ENCODE measurements at regions not wholly inside any gene's neighbourhood (a gene's known extent, or its start where the extent isn't known, plus 50 kb on each side); places are given as distances from the start of the nearest gene placed in this dataset.

- Mint-ChIP-seq H3K36me3 (ENCODE audit: insufficient read depth) (no peaks in the 10 kb centered on the region), H3K27ac (ENCODE audit: low read depth) (no peak overlapping the region), H3K9me3 (no peaks in the 10 kb centered on the region), H3K4me3 (no peak overlapping the region), H3K4me1 (no peaks in the 10 kb centered on the region), H3K27me3 (peaks cover 48% of the 10 kb centered on the region)
- no peak for ATAC-seq (replicated peaks; ENCODE audit: extremely low read depth, poor library complexity, severe bottlenecking)
- DNase-seq (ENCODE audit: low spot score in 2 of 2): no peak
Measured at GRCh38 chr2:126826491-126826890, 72.2 kb upstream of the TEX51 start.

DNA sequence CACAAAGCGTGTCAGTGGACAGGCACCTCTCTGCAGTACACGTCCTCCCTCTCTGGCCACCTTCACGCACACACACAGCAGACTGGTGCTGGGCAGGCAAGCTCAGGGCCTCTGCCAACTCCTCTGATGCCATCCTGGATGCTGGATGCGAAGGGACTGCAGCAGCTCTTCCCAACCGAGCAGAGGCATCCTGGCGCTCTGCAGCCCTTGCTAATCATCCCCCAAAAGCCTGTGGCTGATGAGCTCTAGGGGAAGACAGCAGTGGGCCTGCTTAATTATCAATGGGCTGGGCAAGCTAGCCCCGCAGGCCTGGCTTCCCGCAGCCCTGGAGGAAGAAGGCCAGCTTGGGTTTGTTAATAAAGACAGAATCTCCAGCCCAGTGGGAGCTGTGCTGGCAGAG, 71.3 kb upstream of the TEX51 start:
- Mint-ChIP-seq H3K4me1 (no peaks in the 10 kb centered on the region), H3K36me3 (ENCODE audit: insufficient read depth) (no peaks in the 10 kb centered on the region), H3K9me3 (no peaks in the 10 kb centered on the region), H3K4me3 (no peak overlapping the region), H3K27ac (ENCODE audit: low read depth) (no peak overlapping the region), H3K27me3 (peaks cover 44% of the 10 kb centered on the region)
- no peak for ATAC-seq (replicated peaks; ENCODE audit: extremely low read depth, poor library complexity, severe bottlenecking)
- no peak for DNase-seq (ENCODE audit: low spot score in 2 of 2)

GRCh38 chr2:126828051-126828450, 70.6 kb upstream of the TEX51 start:
- no peak for DNase-seq (ENCODE audit: low spot score in 2 of 2)
- Mint-ChIP-seq H3K9me3 (no peaks in the 10 kb centered on the region), H3K4me1 (no peaks in the 10 kb centered on the region), H3K27me3 (peaks cover 40% of the 10 kb centered on the region), H3K4me3 (no peak overlapping the region), H3K27ac (ENCODE audit: low read depth) (no peak overlapping the region), H3K36me3 (ENCODE audit: insufficient read depth) (no peaks in the 10 kb centered on the region)
- no peak for ATAC-seq (replicated peaks; ENCODE audit: extremely low read depth, poor library complexity, severe bottlenecking)

DNA sequence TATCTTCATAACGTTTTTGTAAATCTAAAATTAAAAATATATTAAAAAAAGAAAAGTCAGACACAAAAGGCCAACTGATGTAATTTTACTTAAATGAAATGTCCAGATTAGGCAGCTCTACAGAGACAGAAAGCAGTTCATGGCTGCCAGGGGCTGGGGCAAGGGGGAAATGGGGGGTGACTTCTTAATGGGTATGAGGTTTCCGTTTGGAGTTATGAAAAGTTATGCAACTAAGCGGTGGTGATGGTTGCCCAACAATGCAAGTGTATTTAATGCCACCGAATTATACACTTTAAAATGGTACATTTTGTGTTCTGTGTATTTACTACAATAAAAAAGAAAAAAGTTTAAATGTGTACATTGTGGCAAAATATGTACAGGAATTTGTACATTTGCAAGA, 70.2 kb upstream of the TEX51 start:
- ATAC-seq (replicated peaks; ENCODE audit: extremely low read depth, poor library complexity, severe bottlenecking): no peak
- H3K9me3 Mint-ChIP-seq: no peaks in the 10 kb centered on the region
- no peak for DNase-seq (ENCODE audit: low spot score in 2 of 2)
- H3K4me3 Mint-ChIP-seq: no peak overlapping the region
- H3K4me1 Mint-ChIP-seq: no peaks in the 10 kb centered on the region
- no peaks in the 10 kb centered on the region for H3K36me3 Mint-ChIP-seq (ENCODE audit: insufficient read depth)
- peaks cover 36% of the 10 kb centered on the region for H3K27me3 Mint-ChIP-seq
- H3K27ac Mint-ChIP-seq (ENCODE audit: low read depth): no peak overlapping the region

- Mint-ChIP-seq H3K27me3 (peaks cover 33% of the 10 kb centered on the region), H3K4me3 (no peak overlapping the region), H3K36me3 (ENCODE audit: insufficient read depth) (no peaks in the 10 kb centered on the region), H3K27ac (ENCODE audit: low read depth) (no peak overlapping the region), H3K9me3 (no peaks in the 10 kb centered on the region), H3K4me1 (no peaks in the 10 kb centered on the region)
- DNase-seq (ENCODE audit: low spot score in 2 of 2): no peak
- ATAC-seq (replicated peaks; ENCODE audit: extremely low read depth, poor library complexity, severe bottlenecking): no peak
Measured at GRCh38 chr2:126831234-126832005, 67.3 kb upstream of the TEX51 start.

- Mint-ChIP-seq H3K9me3 (no peaks in the 10 kb centered on the region), H3K27ac (ENCODE audit: low read depth) (no peak overlapping the region), H3K36me3 (ENCODE audit: insufficient read depth) (peaks cover under 1% of the 10 kb centered on the region), H3K4me1 (no peaks in the 10 kb centered on the region), H3K27me3 (peaks cover 30% of the 10 kb centered on the region), H3K4me3 (no peak overlapping the region)
- no peak for ATAC-seq (replicated peaks; ENCODE audit: extremely low read depth, poor library complexity, severe bottlenecking)
- DNase-seq (ENCODE audit: low spot score in 2 of 2): no peak
Measured at GRCh38 chr2:126832014-126832413, 66.7 kb upstream of the TEX51 start.

DNA sequence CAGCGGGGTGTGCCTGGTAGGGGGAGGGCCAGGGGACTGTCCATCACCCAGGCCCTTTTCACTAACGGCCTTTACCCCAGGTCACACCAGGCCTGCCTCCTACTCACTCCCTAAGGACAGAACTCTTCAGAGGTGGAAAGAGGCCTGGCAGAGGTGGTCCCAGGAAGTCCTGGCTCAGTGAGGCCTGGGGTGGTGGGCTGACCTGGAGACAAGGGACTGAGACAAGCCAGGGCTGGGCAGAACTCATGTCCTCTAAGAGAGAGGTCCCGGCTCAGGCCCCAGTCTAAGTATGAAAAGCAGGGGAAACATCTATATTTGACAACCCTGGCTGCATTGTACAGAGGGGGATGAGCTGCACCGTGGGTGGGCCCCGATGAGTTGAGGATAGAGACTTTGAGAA, 65.9 kb upstream of the TEX51 start:
- no peak for ATAC-seq (replicated peaks; ENCODE audit: extremely low read depth, poor library complexity, severe bottlenecking)
- Mint-ChIP-seq H3K36me3 (ENCODE audit: insufficient read depth) (peaks cover 2% of the 10 kb centered on the region), H3K27ac (ENCODE audit: low read depth) (no peak overlapping the region), H3K4me1 (no peaks in the 10 kb centered on the region), H3K9me3 (no peaks in the 10 kb centered on the region), H3K27me3 (peaks cover 23% of the 10 kb centered on the region), H3K4me3 (no peak overlapping the region)
- DNase-seq (ENCODE audit: low spot score in 2 of 2): no peak

GRCh38 chr2:126834006-126834659, 64.6 kb upstream of the TEX51 start:
- no peaks in the 10 kb centered on the region for H3K9me3 Mint-ChIP-seq
- H3K4me1 Mint-ChIP-seq: no peaks in the 10 kb centered on the region
- peaks cover 9% of the 10 kb centered on the region for H3K27me3 Mint-ChIP-seq
- ATAC-seq (replicated peaks; ENCODE audit: extremely low read depth, poor library complexity, severe bottlenecking) (no peak), DNase-seq (ENCODE audit: low spot score in 2 of 2) (no peak)
- H3K4me3 Mint-ChIP-seq: no peak overlapping the region
- H3K27ac Mint-ChIP-seq (ENCODE audit: low read depth): no peak overlapping the region
- peaks cover 2% of the 10 kb centered on the region for H3K36me3 Mint-ChIP-seq (ENCODE audit: insufficient read depth)

DNA sequence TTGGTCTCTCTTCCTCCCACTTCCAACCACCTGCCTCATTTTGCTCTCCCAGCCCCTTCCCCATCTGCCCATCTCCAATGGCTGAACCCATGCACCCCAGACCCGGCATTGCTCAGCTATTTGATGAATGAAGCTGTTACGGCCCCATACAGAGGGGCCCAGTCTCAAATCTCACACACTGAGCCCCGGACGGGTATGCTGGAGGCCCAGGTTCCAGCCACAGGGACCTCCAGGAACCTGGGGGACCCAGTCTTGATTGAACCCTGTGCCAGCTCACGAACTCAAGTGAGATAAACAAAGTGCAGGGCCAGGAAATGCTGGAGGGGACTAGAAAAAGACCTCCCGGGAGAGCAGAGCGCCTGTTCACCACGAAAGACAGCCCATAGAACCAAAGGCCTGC, 63.4 kb upstream of the TEX51 start:
- no peak for DNase-seq (ENCODE audit: low spot score in 2 of 2)
- H3K27me3 Mint-ChIP-seq: peaks cover 10% of the 10 kb centered on the region
- H3K36me3 Mint-ChIP-seq (ENCODE audit: insufficient read depth): peaks cover 2% of the 10 kb centered on the region
- ATAC-seq (replicated peaks; ENCODE audit: extremely low read depth, poor library complexity, severe bottlenecking): no peak
- H3K27ac Mint-ChIP-seq (ENCODE audit: low read depth): no peak overlapping the region
- no peaks in the 10 kb centered on the region for H3K9me3 Mint-ChIP-seq
- no peaks in the 10 kb centered on the region for H3K4me1 Mint-ChIP-seq
- H3K4me3 Mint-ChIP-seq: no peak overlapping the region

GRCh38 chr2:126835831-126836230, 62.9 kb upstream of the TEX51 start:
- H3K27me3 Mint-ChIP-seq: peaks cover 16% of the 10 kb centered on the region
- no peak for ATAC-seq (replicated peaks; ENCODE audit: extremely low read depth, poor library complexity, severe bottlenecking)
- no peaks in the 10 kb centered on the region for H3K4me1 Mint-ChIP-seq
- H3K36me3 Mint-ChIP-seq (ENCODE audit: insufficient read depth): peaks cover 2% of the 10 kb centered on the region
- no peak overlapping the region for H3K27ac Mint-ChIP-seq (ENCODE audit: low read depth)
- H3K4me3 Mint-ChIP-seq: no peak overlapping the region
- DNase-seq (ENCODE audit: low spot score in 2 of 2): no peak
- H3K9me3 Mint-ChIP-seq: no peaks in the 10 kb centered on the region

- Mint-ChIP-seq H3K4me1 (no peaks in the 10 kb centered on the region), H3K36me3 (ENCODE audit: insufficient read depth) (peaks cover 2% of the 10 kb centered on the region), H3K4me3 (no peak overlapping the region), H3K9me3 (no peaks in the 10 kb centered on the region), H3K27ac (ENCODE audit: low read depth) (no peak overlapping the region), H3K27me3 (peaks cover 17% of the 10 kb centered on the region)
- ATAC-seq (replicated peaks; ENCODE audit: extremely low read depth, poor library complexity, severe bottlenecking): no peak
- no peak for DNase-seq (ENCODE audit: low spot score in 2 of 2)
Measured at GRCh38 chr2:126836761-126837679, 61.7 kb upstream of the TEX51 start.

GRCh38 chr2:126837966-126838715, 60.5 kb upstream of the TEX51 start:
- Mint-ChIP-seq H3K27me3 (peaks cover 17% of the 10 kb centered on the region), H3K4me1 (no peaks in the 10 kb centered on the region), H3K4me3 (no peak overlapping the region), H3K9me3 (no peaks in the 10 kb centered on the region), H3K36me3 (ENCODE audit: insufficient read depth) (peaks cover 2% of the 10 kb centered on the region), H3K27ac (ENCODE audit: low read depth) (no peak overlapping the region)
- ATAC-seq (replicated peaks; ENCODE audit: extremely low read depth, poor library complexity, severe bottlenecking) (no peak), DNase-seq (ENCODE audit: low spot score in 2 of 2) (no peak)
